ENCODE measurements at regions not wholly inside any gene's neighbourhood (a gene's known extent, or its start where the extent isn't known, plus 50 kb on each side); places are given as distances from the start of the nearest gene placed in this dataset.
A peak's percentile ranks its signal among the peaks of the same experiment; 100 is the strongest.

GRCh38 chr4:24656906-24657305 is 72.6 kb upstream of the DHX15 start:
- no peak overlapping the region for H3K4me3 ChIP-seq (ENCODE audit: low read depth, low read length)
- TF ChIP-seq, protein P1, sequence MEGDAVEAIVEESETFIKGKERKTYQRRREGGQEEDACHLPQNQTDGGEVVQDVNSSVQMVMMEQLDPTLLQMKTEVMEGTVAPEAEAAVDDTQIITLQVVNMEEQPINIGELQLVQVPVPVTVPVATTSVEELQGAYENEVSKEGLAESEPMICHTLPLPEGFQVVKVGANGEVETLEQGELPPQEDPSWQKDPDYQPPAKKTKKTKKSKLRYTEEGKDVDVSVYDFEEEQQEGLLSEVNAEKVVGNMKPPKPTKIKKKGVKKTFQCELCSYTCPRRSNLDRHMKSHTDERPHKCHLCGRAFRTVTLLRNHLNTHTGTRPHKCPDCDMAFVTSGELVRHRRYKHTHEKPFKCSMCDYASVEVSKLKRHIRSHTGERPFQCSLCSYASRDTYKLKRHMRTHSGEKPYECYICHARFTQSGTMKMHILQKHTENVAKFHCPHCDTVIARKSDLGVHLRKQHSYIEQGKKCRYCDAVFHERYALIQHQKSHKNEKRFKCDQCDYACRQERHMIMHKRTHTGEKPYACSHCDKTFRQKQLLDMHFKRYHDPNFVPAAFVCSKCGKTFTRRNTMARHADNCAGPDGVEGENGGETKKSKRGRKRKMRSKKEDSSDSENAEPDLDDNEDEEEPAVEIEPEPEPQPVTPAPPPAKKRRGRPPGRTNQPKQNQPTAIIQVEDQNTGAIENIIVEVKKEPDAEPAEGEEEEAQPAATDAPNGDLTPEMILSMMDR (IDR thresholded peaks at IDR 0.05; ENCODE audit: insufficient read depth, low read depth, low read length, missing control alignments): no peak
- DNase-seq (ENCODE audit: low read depth): no peak

- DNase-seq (ENCODE audit: low read depth): peak; percentile 74
- H3K4me3 ChIP-seq (ENCODE audit: low read depth, low read length): no peak overlapping the region
- TF ChIP-seq, protein P1 (IDR thresholded peaks at IDR 0.05; ENCODE audit: insufficient read depth, low read depth, low read length, missing control alignments): no peak
Observed at GRCh38 chr4:24657768-24658617, 73.6 kb upstream of the DHX15 start.

GRCh38 chr4:24659241-24659961 is 75.0 kb upstream of the DHX15 start:
- H3K4me3 ChIP-seq (ENCODE audit: low read depth, low read length): no peak overlapping the region
- no peak for DNase-seq (ENCODE audit: low read depth)
- TF ChIP-seq, protein P1 (IDR thresholded peaks at IDR 0.05; ENCODE audit: insufficient read depth, low read depth, low read length, missing control alignments): no peak

GRCh38 chr4:24662056-24662455 is 77.7 kb upstream of the DHX15 start:
- no peak overlapping the region for H3K4me3 ChIP-seq (ENCODE audit: low read depth, low read length)
- no peak for DNase-seq (ENCODE audit: low read depth)
- TF ChIP-seq, protein P1 (IDR thresholded peaks at IDR 0.05; ENCODE audit: insufficient read depth, low read depth, low read length, missing control alignments): no peak

DNA sequence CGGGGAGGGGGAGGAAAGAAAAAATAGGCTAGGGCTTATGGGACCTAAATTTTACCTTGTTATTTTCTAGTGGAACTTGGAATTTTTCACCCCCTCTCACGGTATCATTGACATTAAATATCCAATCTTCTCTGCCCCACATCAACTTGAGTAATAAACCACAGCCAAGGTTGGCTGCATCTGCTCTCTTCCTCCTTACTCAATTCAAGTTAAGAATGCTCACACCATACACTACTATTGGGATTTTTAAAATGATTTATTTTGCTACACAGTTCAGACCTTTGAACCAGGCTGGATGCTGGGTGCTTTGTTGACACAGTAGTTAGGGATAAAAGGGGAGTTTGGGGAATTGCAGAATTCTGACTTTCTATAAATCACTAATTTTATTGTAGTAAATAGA is 78.2 kb upstream of the DHX15 start:
- TF ChIP-seq, protein P1 (IDR thresholded peaks at IDR 0.05; ENCODE audit: insufficient read depth, low read depth, low read length, missing control alignments): no peak
- no peak overlapping the region for H3K4me3 ChIP-seq (ENCODE audit: low read depth, low read length)
- no peak for DNase-seq (ENCODE audit: low read depth)

DNA sequence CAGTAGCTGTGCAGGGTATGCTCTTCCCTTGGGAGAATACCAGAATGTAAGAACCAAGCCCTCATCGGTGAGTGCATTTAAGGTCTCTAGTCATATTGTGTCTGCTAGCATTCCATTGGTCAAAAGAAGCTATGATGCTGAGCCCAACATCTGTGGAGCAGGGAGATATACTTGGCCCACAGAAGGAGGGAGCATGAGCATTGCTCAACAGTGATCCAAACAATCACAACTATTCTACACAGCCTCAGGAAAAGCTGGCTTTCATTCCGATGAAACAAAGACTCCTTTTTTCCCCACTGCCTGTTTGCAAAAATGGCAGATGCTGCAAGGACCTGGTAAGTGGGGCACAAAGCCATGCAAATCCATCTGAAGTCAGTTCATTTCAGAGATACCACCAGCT is 80.6 kb upstream of the DHX15 start:
- TF ChIP-seq, protein P1 (IDR thresholded peaks at IDR 0.05; ENCODE audit: insufficient read depth, low read depth, low read length, missing control alignments): no peak
- no peak for DNase-seq (ENCODE audit: low read depth)
- H3K4me3 ChIP-seq (ENCODE audit: low read depth, low read length): no peak overlapping the region
